ENCODE measurements at regions not wholly inside any gene's neighbourhood (a gene's known extent, or its start where the extent isn't known, plus 50 kb on each side); places are given as distances from the start of the nearest gene placed in this dataset.

DNA sequence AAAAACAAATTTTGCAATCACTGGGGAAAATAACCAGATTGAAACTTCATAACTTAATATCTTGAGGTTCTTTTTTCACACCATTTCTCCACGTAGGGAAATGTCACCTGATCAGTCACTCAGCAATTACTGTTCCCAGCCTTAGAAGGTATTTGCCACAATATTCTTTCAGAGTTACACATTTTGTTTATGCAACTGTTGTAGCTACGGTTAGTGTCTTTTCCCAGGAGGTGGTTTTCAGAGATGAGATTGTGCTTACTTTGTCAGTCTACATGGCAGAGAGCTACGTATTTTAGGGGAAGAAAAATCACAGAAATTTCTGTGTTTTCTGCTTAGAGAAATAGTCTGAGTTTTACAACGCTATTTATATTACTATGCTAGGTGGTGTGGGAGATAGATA lies 792.8 kb upstream of the B3GALT2 start:
- no peaks in the 10 kb centered on the region for H3K36me3 Mint-ChIP-seq (ENCODE audit: low read depth)
- POLR2A ChIA-PET, result no interaction called here
- H3K9me3 Mint-ChIP-seq, result no peaks in the 10 kb centered on the region
- H3K27ac Mint-ChIP-seq, result no peak overlapping the region
- intact Hi-C loops (cut with micrococcal nuclease), result no loop called here
- ATAC-seq (no peak), DNase-seq (no peak)
- H3K27me3 Mint-ChIP-seq, result no peaks in the 10 kb centered on the region
- CTCF ChIA-PET, result no interaction called here
- no peaks in the 10 kb centered on the region for H3K4me1 Mint-ChIP-seq (ENCODE audit: low read depth)
- TF ChIP-seq, protein P1, sequence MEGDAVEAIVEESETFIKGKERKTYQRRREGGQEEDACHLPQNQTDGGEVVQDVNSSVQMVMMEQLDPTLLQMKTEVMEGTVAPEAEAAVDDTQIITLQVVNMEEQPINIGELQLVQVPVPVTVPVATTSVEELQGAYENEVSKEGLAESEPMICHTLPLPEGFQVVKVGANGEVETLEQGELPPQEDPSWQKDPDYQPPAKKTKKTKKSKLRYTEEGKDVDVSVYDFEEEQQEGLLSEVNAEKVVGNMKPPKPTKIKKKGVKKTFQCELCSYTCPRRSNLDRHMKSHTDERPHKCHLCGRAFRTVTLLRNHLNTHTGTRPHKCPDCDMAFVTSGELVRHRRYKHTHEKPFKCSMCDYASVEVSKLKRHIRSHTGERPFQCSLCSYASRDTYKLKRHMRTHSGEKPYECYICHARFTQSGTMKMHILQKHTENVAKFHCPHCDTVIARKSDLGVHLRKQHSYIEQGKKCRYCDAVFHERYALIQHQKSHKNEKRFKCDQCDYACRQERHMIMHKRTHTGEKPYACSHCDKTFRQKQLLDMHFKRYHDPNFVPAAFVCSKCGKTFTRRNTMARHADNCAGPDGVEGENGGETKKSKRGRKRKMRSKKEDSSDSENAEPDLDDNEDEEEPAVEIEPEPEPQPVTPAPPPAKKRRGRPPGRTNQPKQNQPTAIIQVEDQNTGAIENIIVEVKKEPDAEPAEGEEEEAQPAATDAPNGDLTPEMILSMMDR (IDR thresholded peaks at IDR 0.05), result no peak
- no peak overlapping the region for H3K4me3 Mint-ChIP-seq

DNA sequence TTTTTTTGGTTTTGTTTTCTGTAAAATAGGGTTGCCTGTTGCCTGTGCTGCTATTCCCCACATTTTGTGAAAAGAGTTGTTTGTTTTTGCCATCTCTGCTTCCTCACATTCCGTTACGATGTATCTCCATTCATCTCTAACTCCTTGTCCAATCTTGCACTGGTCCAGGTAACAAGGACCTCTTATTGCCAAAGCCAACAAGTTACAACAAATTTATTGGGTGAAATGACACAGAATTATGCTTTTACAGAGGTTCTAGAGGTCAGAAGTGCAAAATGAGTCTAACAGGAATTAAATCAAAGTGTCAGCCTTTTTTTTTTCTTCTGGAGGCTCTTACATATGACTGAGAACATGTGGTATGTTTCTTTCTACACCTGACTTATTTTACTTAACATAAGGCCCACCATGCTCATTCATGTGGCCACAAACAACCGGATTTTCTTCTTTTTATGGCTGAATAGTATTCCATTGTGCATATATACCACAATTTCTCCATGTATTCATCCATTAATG lies 787.9 kb upstream of the B3GALT2 start:
- DNase-seq (no peak), ATAC-seq (no peak)
- Mint-ChIP-seq H3K4me1 (ENCODE audit: low read depth) (no peaks in the 10 kb centered on the region), H3K27me3 (no peaks in the 10 kb centered on the region), H3K9me3 (no peaks in the 10 kb centered on the region), H3K4me3 (no peak overlapping the region), H3K36me3 (ENCODE audit: low read depth) (no peaks in the 10 kb centered on the region), H3K27ac (no peak overlapping the region)
- CTCF ChIA-PET, result no interaction called here
- TF ChIP-seq, protein P1 (IDR thresholded peaks at IDR 0.05), result no peak
- intact Hi-C loops (cut with micrococcal nuclease), result no loop called here
- POLR2A ChIA-PET, result no interaction called here

DNA sequence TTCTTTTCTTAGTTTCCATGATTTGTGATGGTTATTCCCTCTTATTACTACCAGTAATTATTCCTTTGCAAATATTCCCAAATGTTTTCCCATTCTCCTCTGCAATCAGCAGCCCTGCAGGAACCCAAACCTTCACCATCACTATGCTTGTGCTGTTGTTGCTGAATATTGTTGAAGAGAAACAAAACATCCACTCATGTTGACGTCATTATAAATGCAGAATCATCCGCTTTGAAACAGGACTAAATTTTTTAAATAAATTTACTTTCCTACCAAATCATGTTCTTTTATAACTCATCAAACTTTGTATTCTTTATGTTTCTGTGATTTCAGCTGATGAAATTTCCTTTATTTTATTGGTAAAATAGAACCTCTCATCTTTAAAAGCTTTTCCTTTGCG lies 787.0 kb upstream of the B3GALT2 start:
- no peak overlapping the region for H3K4me3 Mint-ChIP-seq
- H3K27ac Mint-ChIP-seq, result no peak overlapping the region
- H3K27me3 Mint-ChIP-seq, result no peaks in the 10 kb centered on the region
- POLR2A ChIA-PET, result no interaction called here
- no peaks in the 10 kb centered on the region for H3K36me3 Mint-ChIP-seq (ENCODE audit: low read depth)
- no peaks in the 10 kb centered on the region for H3K4me1 Mint-ChIP-seq (ENCODE audit: low read depth)
- CTCF ChIA-PET, result no interaction called here
- TF ChIP-seq, protein P1 (IDR thresholded peaks at IDR 0.05), result no peak
- intact Hi-C loops (cut with micrococcal nuclease), result no loop called here
- no peak for DNase-seq
- no peaks in the 10 kb centered on the region for H3K9me3 Mint-ChIP-seq
- no peak for ATAC-seq

DNA sequence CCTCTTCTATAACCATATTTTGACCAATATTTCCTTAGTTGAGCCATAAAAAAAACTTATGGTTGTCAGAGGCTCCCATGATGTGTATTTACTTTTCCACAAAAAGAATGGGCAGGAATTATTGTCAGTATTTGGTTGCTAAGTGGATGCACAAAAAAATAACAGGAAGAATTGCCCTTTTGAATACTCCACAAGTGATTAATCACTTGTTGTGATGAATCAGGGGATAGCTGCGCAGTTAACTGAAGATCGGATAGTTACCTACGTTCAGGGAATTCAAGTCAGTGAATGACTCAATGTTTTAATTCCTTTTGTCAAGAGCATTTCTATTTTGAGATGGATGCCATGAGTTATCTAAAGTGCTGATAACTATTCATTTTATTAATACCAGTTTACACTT lies 785.2 kb upstream of the B3GALT2 start:
- Mint-ChIP-seq H3K36me3 (ENCODE audit: low read depth) (no peaks in the 10 kb centered on the region), H3K27ac (no peak overlapping the region), H3K9me3 (no peaks in the 10 kb centered on the region), H3K4me3 (no peak overlapping the region), H3K27me3 (no peaks in the 10 kb centered on the region), H3K4me1 (ENCODE audit: low read depth) (no peaks in the 10 kb centered on the region)
- intact Hi-C loops (cut with micrococcal nuclease), result no loop called here
- ChIA-PET CTCF (no interaction called here), POLR2A (no interaction called here)
- TF ChIP-seq, protein P1 (IDR thresholded peaks at IDR 0.05), result no peak
- no peak for ATAC-seq
- no peak for DNase-seq

DNA sequence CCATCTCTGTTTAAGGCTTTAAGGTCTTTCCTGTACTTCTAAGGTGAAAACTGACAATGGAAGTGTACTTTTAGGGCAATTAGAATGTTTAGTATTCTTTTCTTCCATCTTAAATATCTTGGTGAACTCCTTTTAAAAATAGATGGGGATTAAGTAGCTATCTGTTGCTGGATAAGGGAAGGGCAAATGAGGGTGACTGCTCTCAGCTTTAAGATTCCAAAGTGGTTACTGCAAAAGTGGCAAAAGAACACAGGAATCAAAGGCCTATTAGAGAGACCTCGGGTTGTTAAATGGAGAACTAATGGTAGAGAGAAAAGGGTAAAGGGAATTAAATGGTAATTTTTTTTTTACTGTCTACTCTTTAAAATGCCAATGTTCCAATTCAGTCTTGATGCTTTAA lies 774.1 kb upstream of the B3GALT2 start:
- Mint-ChIP-seq H3K9me3 (no peaks in the 10 kb centered on the region), H3K27ac (no peak overlapping the region), H3K27me3 (no peaks in the 10 kb centered on the region), H3K4me1 (ENCODE audit: low read depth) (no peaks in the 10 kb centered on the region), H3K36me3 (ENCODE audit: low read depth) (no peaks in the 10 kb centered on the region), H3K4me3 (no peak overlapping the region)
- ATAC-seq, result no peak
- intact Hi-C loops (cut with micrococcal nuclease), result no loop called here
- ChIA-PET POLR2A (no interaction called here), CTCF (no interaction called here)
- no peak for DNase-seq
- TF ChIP-seq, protein P1 (IDR thresholded peaks at IDR 0.05), result no peak
